RWPE1 (cell line): ENCODE measurements at regions not wholly inside any gene's neighbourhood (a gene's known extent, or its start where the extent isn't known, plus 50 kb on each side); places are given as distances from the start of the nearest gene placed in this dataset.

Source experiments
- CTCF ChIA-PET: fragments of 350-600 bp; sonication (Branson Sonifier 250); formaldehyde crosslinking; extraction: SDS; loops from one replicate; lab custom pipeline; 2021; lab: Yijun Ruan, JAX
- POLR2A ChIA-PET: fragments of 400-600 bp; formaldehyde crosslinking; extraction: SDS; loops from one replicate; lab custom pipeline; 2020; ENCODE audit warnings: antibody characterized with exemption; ENCODE audit not compliant: low non-redundant PET; lab: Yijun Ruan, JAX
- DNase-seq: peaks from one replicate; pipeline ENCODE4 v3.0.0; 2012; ENCODE audit warnings: low spot score
- H3K27ac ChIP-seq: fragments of 450-650 bp; 2 replicates; pipeline ENCODE4 v1.5.1; 2017
- CTCF ChIP-seq: fragments of 450-650 bp; conservative IDR thresholded peaks from 2 replicates; pipeline ENCODE4 v1.5.1; 2017; ENCODE audit warnings: low read depth, mild to moderate bottlenecking

GRCh38 chr5:57862471-57862911, 379.9 kb upstream of the ACTBL2 start:
- H3K27ac ChIP-seq: no peak overlapping the region
- TF ChIP-seq CTCF: no peak
- DNase-seq: peak; percentile 44
- ChIA-PET CTCF (interaction anchor here (0.5 to 1.9 kb wide), 4 partner anchors 13 to 563 kb away, joined by 3 to 5 read pairs (median 3); no protein-coding TSS in a partner anchor), POLR2A (interaction anchor here (1.7 kb wide), 1 partner anchor 598 kb away, joined by 6 read pairs; no protein-coding TSS in a partner anchor)

GRCh38 chr5:57859626-57860025, 377.0 kb upstream of the ACTBL2 start:
- TF ChIP-seq CTCF: no peak
- POLR2A ChIA-PET: no interaction called here
- CTCF ChIA-PET: no interaction called here
- H3K27ac ChIP-seq: no peak overlapping the region
- DNase-seq: no peak

- H3K27ac ChIP-seq: no peak overlapping the region
- CTCF ChIA-PET: interaction anchor here (1.3 kb wide), 1 partner anchor 209 kb away, joined by 3 read pairs; no protein-coding TSS in a partner anchor
- POLR2A ChIA-PET: no interaction called here
- no peak for TF ChIP-seq CTCF
- no peak for DNase-seq
Measured at GRCh38 chr5:57858905-57859304, 376.3 kb upstream of the ACTBL2 start.

GRCh38 chr5:57857696-57858095, 375.1 kb upstream of the ACTBL2 start:
- no peak overlapping the region; the same call in 1 of the 2 replicates for H3K27ac ChIP-seq
- ChIA-PET CTCF (interaction anchor here (1.3 kb wide), 1 partner anchor 207 kb away, joined by 3 read pairs; no protein-coding TSS in a partner anchor), POLR2A (no interaction called here)
- no peak for TF ChIP-seq CTCF
- DNase-seq: no peak

- TF ChIP-seq CTCF: no peak
- H3K27ac ChIP-seq: no peak overlapping the region
- ChIA-PET CTCF (interaction anchor here (0.5 to 1.3 kb wide), 3 partner anchors 31 to 183 kb away, joined by 3 to 5 read pairs (median 3); no protein-coding TSS in a partner anchor), POLR2A (no interaction called here)
- DNase-seq: no peak
Measured at GRCh38 chr5:57855831-57856230, 373.2 kb upstream of the ACTBL2 start.

DNA sequence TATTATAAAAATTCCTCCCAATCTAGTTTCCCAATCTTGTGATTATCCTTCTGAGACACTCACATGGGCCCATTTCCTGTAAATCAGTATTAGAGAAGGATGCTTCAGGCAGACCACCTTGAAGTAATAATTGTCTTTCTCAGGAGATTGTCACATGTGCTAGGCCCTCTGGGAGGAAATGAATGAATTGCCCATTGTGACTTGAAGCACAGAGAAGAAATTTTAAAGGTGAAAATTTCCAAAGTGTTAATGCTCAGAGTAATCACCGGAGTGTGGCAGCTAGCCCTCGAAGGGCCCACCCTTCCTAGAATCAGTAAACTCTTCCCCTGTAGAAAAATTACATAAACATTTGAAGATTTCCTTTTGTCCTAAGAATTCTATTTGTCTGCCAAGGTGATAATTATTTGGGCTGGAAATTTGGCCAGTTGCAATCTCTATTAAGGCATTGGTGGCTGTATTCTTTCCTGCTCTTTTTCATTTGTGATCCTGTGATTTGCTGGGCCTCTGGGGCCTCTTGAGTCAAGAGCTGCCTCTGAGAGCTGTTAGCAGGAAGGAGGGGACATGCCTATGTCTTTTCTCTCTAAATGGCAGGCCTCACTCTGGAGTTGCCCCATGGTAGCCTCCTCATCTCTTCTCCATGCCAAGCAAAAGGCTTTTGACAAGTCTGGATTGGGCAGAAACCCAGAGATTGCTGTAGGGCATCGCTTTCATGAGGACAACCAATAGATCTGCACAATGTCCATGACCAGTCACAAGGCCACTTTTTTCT, 371.5 kb upstream of the ACTBL2 start:
- POLR2A ChIA-PET: no interaction called here
- no peak for DNase-seq
- no peak for TF ChIP-seq CTCF
- CTCF ChIA-PET: interaction anchor here (0.6 kb wide), 1 partner anchor 481 kb away, joined by 3 read pairs; no protein-coding TSS in a partner anchor
- H3K27ac ChIP-seq: no peak overlapping the region
